Activated CD4-positive, alpha-beta T cell treated with anti-CD3 and anti-CD28 coated beads, Interleukin-2, amount 50 U/mL, for 48 hours (primary cell): ENCODE measurements at regions not wholly inside any gene's neighbourhood (a gene's known extent, or its start where the extent isn't known, plus 50 kb on each side); places are given as distances from the start of the nearest gene placed in this dataset.

ENCODE experiments used
- DNase-seq, 2 experiments: peaks; one replicate each; pipeline ENCODE4 v3.0.0-alpha.2; 2020

GRCh38 chr2:120441744-120442471, 96.0 kb downstream of the INHBB start:
- DNase-seq = no peak

- no peak for DNase-seq
Observed at GRCh38 chr2:120442541-120442922, 96.6 kb downstream of the INHBB start.

GRCh38 chr2:120442923-120443571, 97.1 kb downstream of the INHBB start:
- DNase-seq = peak; percentile 26 to 31

DNA sequence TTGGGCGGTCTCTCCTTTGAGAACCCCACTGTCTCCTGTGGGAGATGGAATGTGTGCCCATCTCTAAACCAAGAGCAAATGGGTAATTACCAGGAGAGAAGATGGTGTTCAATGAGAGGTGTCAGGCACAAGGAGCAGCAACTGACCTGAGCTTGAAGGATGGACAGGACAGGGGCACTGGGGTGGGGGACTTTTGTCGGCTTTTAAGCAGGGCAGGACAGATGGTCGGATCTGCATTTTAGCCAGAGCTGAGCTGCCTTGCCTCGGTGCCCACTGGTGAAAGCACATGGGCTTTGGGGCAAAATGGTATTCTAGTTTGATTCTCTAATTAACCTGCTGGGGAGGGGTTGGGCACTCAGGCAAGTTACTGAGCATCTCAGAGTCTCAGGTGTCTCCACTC, 98.0 kb downstream of the INHBB start:
- DNase-seq = no peak

GRCh38 chr2:120444691-120445240, 98.8 kb downstream of the INHBB start:
- DNase-seq = no peak

- no peak for DNase-seq
Observed at GRCh38 chr2:120445449-120446143, 99.7 kb downstream of the INHBB start.

- DNase-seq = no peak
Observed at GRCh38 chr2:120446236-120447126, 100.5 kb downstream of the INHBB start.

DNA sequence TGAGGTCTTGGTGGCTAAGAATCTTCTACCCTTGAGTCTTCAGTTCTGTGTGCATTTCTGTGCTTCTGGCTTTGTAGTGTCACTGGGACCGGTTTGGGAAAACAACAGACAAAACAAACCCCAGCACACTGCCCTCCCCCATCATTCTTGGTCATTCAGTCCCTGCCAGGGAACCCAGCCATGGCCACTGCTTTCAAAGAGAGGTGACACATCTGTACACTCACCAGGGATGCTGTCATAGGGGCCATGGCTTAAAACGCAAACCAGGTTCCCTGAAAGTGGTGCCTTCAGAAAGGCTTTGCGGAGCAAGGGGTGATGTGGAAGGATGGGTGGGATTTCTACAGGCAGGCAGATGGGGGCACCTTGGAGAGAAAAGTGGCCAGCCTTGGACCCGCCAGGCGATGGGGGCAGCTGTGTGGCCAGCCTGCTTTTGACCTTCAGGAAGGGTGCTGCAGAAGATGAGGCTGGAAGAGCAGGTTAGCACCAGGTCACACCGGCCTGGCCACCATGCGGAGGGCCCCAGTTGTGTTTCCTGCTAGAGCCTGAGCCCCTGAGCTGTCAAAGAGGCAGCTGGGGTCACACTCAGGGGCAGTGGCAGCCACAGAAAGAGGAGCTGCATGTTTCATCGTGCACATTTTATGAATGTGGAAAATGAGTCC, 101.3 kb downstream of the INHBB start:
- no peak for DNase-seq

DNA sequence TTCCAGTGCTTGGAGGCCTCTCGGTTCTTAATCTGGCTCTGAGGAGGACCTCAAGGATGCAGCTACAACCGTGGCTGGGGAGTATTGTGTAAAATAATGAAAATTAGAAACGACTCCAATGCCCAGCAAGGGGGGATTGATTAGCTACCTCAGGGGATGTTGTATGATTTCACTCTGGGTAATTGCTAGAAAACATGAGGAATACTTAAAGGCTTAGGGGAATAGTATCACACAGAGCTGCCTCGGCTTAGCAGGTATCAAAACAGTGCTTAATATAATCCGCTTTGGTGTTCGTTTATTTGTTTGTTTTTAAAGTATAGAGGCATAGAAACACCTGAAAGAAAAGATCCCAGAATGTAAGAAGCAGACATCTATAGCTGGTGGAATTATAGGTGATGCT, 102.5 kb downstream of the INHBB start:
- no peak for DNase-seq

GRCh38 chr2:120448961-120449810, 103.2 kb downstream of the INHBB start:
- DNase-seq = no peak

DNA sequence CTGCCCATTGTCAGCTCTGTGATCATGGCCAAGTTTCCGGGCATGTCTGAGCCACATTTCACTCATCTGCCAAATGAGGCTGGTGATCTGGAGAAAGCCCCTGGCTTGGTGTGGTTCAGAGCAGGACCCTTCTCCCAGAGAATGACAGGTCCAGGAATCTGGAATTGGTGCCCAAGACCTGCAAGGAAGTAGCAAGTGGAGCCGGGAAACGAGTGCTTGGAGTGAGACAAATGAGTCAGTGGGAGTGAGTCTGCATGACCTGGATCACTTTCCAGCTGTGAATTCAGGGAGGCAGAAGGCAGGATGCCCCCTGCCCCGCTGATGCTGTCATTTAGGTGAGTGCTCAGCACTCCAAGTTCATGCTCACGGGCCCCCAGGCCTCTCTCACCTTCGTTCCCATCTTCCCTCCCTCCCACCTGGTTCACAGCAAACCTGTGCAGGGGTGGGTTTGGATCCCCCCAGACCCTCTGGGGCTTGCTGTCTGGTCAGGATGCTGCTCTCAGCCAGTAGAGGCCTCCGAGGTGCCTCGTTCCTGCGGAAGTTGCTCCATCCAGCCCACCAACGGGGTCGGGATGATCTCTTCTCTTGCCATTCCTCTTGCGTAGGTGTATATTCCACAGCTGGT, 104.4 kb downstream of the INHBB start:
- DNase-seq = no peak

GRCh38 chr2:120451334-120451733, 105.4 kb downstream of the INHBB start:
- no peak for DNase-seq

DNA sequence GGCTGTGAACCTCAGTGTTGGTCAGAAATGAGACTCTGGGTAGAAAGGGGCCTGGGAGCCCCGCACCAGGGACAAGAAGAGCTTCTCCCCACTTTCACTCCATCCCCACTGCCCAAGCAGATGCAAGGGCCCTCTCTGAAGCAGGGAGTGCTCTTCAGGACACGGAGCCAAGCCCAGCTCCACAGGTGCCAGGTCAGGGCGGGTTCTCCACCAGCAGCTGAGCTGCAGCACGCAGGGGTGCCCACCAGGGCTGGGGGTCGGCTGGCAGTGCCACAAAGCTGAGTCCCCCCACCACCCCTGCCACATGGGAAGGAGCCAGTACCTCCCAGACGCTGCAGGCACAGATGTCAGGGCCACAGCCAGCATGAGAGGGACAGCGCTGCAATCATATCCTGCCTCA, 106.2 kb downstream of the INHBB start:
- no peak for DNase-seq

DNA sequence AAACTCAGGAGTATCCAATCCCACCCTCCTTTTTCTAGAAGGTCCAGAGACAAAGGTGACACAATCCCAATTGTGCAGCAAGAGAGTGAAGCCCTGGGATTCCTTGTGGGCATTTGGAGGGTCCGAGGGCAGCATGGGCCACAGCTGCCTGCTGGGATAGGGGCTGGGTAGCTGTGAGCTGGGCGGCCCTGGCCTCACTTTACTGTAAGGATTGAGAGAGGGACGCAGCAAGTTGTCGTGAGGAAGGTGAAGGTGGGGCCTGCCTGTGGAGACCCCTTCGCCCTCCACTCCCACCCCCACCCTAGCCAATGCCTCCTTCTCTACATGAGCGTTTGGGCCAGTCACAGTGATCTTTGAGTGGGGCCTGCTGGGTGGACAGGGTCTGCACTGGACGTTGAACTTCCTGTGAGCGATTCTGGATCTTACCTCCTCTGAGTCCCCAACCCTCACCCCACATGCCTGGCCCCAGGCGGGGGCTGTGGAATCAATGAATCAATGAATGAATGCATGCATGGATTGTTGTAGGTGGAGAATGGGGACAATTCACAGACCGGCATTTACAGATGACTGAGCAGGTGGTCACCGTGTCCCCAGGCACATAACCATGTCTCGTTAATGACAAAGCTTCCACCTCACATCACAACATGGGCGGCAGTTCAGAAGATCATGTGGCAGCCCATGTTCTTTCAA, 107.2 kb downstream of the INHBB start:
- DNase-seq = no peak

DNA sequence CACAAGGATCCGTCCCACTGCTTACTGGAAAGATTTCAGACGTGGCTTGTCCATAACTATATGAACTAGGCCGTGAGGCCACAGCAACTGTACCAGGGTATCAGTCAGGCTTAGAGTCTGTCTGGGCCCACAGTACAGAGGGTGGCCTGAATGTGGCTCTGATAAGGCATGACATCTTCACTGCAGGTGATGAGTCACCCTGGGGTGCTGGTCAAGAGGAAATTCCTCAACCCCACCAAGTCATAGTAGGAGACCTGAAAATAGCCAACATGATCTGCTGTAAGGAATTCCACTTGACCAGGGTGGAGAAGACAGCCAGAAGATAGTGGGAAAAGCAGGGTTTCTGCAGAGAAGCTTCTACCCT, 107.7 kb downstream of the INHBB start:
- DNase-seq = no peak

- no peak for DNase-seq
Observed at GRCh38 chr2:120454654-120455385, 108.9 kb downstream of the INHBB start.

- DNase-seq = no peak
Observed at GRCh38 chr2:120455390-120455789, 109.5 kb downstream of the INHBB start.

DNA sequence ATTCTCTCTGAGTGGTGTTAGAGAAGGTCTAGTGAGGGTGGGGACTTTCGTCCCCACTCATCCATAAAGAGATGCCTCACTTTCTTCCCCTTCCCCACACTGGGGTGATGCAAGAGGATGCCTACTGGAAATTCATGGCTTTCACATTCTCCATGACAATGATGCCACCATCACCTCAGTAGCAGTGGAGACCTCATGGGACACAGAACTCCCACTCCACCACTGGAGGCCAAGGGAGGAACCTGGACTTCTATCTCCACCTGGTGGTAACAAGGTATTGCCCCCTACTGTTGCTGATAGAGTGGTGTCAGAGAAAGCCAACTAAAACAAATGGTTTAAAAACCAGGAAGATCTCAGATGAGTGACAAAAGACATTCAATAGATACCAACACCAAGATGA, 110.9 kb downstream of the INHBB start:
- no peak for DNase-seq

DNA sequence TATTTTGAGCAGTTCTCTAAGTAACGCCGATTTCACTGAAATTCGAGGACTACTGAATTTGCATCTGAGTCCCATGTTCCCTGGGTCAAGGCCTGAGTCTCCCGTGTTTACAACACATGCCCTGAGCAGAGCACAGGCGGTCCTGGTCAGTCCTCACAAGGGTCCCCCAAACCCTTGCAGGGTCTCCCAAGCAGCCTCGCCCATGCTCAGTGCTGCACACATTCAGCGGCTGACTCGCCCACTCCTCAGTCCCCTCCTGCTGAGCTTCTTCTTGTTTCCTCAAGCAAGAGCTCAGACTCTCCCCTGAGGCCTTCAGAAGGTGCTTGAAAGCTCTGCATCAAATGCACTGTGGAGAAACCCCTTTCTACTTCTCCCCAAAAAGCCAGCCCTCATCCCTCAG, 114.6 kb downstream of the INHBB start:
- DNase-seq = no peak

DNA sequence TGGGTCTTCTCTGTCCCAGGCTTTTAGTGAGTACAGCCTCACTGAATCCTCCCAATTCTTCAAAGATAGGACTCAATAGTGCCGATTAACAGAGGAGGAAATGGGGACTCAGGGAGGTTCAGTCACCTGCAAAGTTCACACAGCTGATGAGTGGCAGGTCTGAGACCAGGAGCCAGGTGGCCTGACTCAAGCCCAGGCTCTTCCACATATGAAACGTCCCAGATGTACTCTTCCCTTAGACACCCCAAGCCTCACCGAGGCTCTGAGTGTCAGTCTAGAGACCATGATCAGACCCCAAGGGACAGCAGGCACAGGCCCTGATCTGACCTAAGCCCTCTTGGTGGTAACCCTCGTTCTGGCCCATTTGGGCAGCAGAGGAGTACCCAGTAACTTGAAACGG, 115.2 kb downstream of the INHBB start:
- DNase-seq = no peak
